ENCODE measurements at regions not wholly inside any gene's neighbourhood (a gene's known extent, or its start where the extent isn't known, plus 50 kb on each side); places are given as distances from the start of the nearest gene placed in this dataset.

DNA sequence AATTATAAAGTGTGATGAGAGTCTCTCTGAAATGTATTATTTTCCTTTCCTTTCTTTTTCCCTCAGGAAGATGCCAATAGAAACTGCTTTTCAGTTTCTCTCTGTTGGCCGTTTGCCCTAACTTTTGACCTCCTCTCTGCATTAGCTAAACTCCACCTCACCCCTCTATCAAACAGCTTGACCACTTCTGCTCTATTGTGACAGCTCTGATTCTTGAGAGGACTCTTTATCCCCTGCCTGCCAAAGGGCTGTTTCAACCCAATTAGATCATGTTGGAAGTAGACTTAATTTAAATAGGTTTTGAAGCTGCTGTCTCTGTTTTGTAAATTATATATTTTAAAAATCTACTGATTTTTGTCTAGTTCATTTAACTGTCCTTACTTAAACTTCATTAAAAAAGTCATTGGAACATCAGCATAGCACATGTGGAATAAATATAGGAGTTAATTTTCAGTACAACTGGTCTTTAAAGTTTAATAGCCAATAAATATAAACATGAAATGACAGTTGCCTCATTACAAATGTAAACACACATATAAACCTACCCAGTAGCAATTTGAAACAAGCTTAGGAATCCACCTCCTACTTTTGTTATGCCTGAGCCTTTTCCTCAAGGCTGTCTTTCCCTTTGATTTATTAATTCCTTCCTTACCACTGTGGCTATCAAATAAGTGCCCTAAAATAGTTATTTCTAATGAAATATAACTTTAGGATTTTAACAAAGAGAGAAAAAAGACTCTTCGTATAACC lies 152.0 kb downstream of the CHRM3 start:
- DNase-seq (ENCODE audit: low spot score in 2 of 2): no peak
- FAIRE-seq: no peak

DNA sequence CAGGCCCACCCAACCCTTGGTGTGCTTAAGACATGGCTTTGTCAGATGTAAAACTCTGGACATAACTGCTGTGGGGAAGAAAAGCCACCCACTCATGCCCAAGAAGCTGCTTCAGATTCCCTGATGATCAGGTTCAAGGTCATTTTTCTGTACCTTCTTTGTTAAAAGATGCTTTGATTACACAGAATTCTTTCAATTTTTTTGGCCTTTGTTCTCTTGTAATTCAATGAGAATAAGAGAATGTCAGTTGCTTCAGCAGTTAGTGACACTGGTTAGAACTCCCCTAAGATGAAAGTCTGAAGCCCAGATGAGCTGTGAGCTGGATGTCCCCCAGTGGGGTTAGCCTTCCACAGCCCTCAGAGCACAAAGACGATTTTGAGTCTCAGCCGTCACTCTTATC lies 152.7 kb downstream of the CHRM3 start:
- DNase-seq (ENCODE audit: low spot score in 2 of 2) (no peak), FAIRE-seq (no peak)

DNA sequence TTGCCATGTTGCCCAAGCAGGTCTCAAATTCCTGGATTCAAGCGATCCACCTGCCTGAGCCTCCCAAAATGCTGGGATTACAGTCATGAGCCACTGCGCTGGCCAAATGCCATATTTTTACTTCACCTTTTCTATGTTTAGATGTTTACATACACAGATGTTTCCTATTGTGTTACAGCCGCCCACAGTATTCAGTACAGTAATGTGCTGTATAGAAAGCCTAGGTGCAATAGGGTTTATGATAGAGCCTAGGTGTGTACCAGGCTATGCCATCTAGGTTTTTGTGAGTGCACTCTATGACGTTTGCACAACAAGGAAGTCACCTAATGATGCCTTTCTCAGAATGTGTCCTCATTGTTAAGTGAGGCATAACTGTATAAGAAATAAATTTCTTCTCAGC lies 153.4 kb downstream of the CHRM3 start:
- DNase-seq (ENCODE audit: low spot score in 2 of 2) (no peak), FAIRE-seq (no peak)

DNA sequence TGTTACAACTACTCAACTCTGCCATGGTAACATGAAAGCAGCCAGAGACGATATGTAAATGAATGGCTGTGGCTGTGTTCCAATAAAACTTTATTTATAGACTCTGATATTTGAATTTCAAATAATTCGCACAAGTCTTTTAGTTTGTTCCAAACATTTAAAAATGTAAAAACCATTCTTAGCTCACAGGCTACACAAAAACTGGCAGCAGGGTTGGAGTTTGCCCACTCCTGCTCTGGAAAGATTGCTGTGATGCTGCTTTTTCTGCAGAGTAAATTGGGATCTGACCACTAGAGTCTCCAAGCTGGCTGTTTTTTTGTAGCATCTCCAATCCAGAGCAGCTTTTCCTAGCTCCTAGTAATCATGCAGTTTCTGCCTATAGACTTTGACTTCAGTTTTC lies 157.5 kb downstream of the CHRM3 start:
- FAIRE-seq (no peak), DNase-seq (ENCODE audit: low spot score in 2 of 2) (no peak)

- DNase-seq (ENCODE audit: low spot score in 2 of 2): no peak
- no peak for FAIRE-seq
These were observed 159.1 kb downstream of the CHRM3 start for GRCh38 chr1:239545466-239545865.

DNA sequence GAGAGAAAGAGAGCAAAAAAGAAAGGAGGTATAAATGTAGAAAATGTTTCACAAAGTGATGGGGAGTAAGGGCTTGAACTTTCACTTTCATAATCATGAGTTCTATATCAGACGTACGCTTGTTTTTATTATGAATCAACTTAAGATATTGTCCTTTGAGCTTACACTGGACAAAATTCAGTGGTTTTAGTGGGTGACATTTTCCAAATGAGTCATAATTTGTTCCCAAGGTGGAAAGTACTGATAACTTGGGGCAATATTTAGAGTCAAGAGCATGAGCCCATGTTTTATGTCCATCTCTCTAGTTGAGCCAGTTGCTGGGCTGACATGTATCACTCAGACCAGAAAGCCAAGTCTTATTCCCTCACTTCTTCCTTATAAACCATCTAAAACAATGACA lies 161.6 kb downstream of the CHRM3 start:
- FAIRE-seq (no peak), DNase-seq (ENCODE audit: low spot score in 2 of 2) (no peak)

GRCh38 chr1:239550178-239550577 lies 163.8 kb downstream of the CHRM3 start:
- no peak for DNase-seq (ENCODE audit: low spot score in 2 of 2)
- no peak for FAIRE-seq

DNA sequence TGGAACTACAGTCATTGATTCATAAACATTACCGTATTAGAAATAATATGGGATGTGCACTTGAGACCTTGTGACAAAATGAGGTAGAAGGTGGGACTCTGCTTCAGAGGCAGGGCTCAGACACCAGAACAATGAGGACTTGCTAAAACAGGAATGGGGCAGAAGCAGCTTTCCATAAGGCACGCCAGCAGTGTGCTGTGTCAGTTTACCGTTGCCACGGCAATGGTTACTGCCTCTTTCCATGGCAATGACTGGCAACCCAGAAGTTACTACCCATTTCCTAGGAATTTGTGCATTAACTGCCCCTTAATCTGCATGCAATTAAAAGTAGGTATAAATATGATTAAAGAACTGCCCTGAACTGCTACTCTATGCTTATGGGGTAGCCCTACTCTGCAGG lies 169.0 kb downstream of the CHRM3 start:
- FAIRE-seq: no peak
- no peak for DNase-seq (ENCODE audit: low spot score in 2 of 2)

- no peak for FAIRE-seq
- no peak for DNase-seq (ENCODE audit: low spot score in 2 of 2)
These were observed 172.2 kb downstream of the CHRM3 start for GRCh38 chr1:239558559-239558958.

- FAIRE-seq (no peak), DNase-seq (ENCODE audit: low spot score in 2 of 2) (no peak)
These were observed 172.6 kb downstream of the CHRM3 start for GRCh38 chr1:239558991-239559390.

GRCh38 chr1:239560921-239561320 lies 174.6 kb downstream of the CHRM3 start:
- FAIRE-seq (no peak), DNase-seq (ENCODE audit: low spot score in 2 of 2) (no peak)

- no peak for DNase-seq (ENCODE audit: low spot score in 2 of 2)
- no peak for FAIRE-seq
These were observed 175.7 kb downstream of the CHRM3 start for GRCh38 chr1:239562095-239562494.

- no peak for DNase-seq (ENCODE audit: low spot score in 2 of 2)
- no peak for FAIRE-seq
These were observed 177.3 kb downstream of the CHRM3 start for GRCh38 chr1:239563681-239564080.

- DNase-seq (ENCODE audit: low spot score in 2 of 2): no peak
- no peak for FAIRE-seq
These were observed 179.7 kb downstream of the CHRM3 start for GRCh38 chr1:239566074-239566473.

DNA sequence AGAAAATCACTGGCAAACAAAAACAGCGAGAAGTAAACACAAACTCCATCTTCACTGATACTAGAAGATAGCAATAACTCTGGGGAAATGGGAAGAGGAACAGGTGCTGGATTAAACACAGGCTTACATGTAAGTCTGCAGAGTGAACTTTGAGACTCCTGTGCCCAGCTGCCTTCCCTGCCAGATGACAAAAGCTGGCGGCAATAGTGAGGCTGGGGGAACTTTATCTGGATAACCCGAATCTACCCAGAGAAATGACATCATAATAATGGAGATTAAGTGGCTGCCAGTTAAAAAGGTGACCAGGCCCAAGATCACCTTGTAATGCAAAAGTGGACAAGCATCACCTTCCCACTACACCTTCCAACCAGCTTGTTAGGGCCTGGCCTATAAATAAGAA lies 184.5 kb downstream of the CHRM3 start:
- no peak for FAIRE-seq
- no peak for DNase-seq (ENCODE audit: low spot score in 2 of 2)

GRCh38 chr1:239572183-239572582 lies 185.8 kb downstream of the CHRM3 start:
- FAIRE-seq: no peak
- no peak for DNase-seq (ENCODE audit: low spot score in 2 of 2)

GRCh38 chr1:239574112-239574511 lies 187.7 kb downstream of the CHRM3 start:
- FAIRE-seq (no peak), DNase-seq (ENCODE audit: low spot score in 2 of 2) (no peak)

- DNase-seq (ENCODE audit: low spot score in 2 of 2) (no peak), FAIRE-seq (no peak)
These were observed 188.7 kb downstream of the CHRM3 start for GRCh38 chr1:239575113-239575512.

- no peak for FAIRE-seq
- DNase-seq (ENCODE audit: low spot score in 2 of 2): no peak
These were observed 197.2 kb downstream of the CHRM3 start for GRCh38 chr1:239583536-239583935.

- FAIRE-seq: no peak
These were observed 199.8 kb downstream of the CHRM3 start for GRCh38 chr1:239586128-239586527.

DNA sequence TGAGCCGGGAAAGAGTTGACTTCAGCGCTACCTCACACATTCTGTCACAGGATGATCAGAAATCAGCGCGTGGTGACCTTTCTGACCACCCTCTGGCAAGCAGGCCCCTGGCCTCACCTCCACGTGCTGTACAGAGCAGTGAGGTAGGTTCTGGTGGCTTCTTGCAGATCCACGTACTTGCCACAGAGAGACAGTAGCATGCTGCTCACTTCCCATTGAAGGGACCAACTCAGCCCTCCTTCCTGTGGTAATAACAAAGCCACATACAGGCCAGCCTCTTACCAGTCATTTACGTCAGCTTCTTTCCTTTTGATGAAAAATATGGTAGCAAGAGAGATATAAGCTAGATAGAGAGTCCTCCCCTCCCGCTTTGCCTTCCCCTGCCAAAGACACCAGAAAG lies 200.7 kb downstream of the CHRM3 start:
- DNase-seq (ENCODE audit: low spot score in 2 of 2): no peak

More at GRCh38 chr1:239586128-239586527, 199.8 kb downstream of the CHRM3 start:
- DNase-seq (ENCODE audit: low spot score in 2 of 2): no peak

DNA sequence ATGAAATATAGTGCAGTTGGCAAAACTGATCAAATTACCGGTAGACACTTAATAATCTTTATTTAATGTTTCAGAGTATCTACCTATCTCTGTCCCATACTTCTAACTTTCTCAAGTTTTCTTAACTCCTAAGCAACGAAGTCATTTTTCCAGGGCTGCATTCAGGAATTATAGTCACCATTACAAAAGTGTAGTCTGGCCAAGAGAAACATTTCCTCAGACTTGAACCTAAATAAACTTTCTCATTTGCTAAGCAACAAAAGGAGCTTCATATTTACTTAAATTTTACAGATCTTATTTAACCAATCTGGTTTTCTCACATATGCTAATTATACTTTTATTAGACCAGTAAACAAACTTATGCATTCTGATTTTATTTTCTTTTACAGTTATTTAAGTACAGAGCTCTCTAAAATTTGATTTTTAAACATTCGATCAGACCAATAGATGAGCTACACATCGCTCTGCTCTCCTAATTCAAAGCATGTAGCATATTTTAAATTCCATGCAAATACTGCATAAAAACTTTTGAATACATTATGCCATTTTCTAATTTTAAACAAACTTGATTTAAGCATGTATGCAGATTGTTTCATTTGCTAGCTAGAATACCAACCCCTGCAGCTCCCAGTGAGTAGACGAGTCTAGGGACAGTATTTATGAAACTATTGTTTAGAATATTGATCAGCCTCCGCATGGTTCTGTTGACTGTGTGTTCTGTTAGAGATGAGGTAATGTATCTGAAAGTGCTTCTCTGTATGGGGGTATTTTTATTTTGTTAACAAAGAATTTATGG lies 201.4 kb downstream of the CHRM3 start:
- FAIRE-seq: no peak

More for the DNA sequence above, 200.7 kb downstream of the CHRM3 start:
- FAIRE-seq: no peak

More for the DNA sequence above, 201.4 kb downstream of the CHRM3 start:
- DNase-seq (ENCODE audit: low spot score in 2 of 2): no peak

Measured in frontal cortex (tissue), 3 donors.